ENCODE measurements at regions not wholly inside any gene's neighbourhood (a gene's known extent, or its start where the extent isn't known, plus 50 kb on each side); places are given as distances from the start of the nearest gene placed in this dataset.
A peak's percentile ranks its signal among the peaks of the same experiment; 100 is the strongest.

- no peaks in the 10 kb centered on the region for H3K36me3 Mint-ChIP-seq
- H3K4me3 Mint-ChIP-seq = no peak overlapping the region
- TF ChIP-seq CTCF (conservative IDR thresholded peaks at IDR 0.05) = peak; percentile 59
- H3K9me3 Mint-ChIP-seq = no peaks in the 10 kb centered on the region
- no peaks in the 10 kb centered on the region for H3K27me3 Mint-ChIP-seq
- H3K4me1 Mint-ChIP-seq (ENCODE audit: unreplicated experiment) = peaks cover 10% of the 10 kb centered on the region
- DNase-seq (ENCODE audit: extremely low spot score, unreplicated experiment) = no peak
- no peak overlapping the region for H3K27ac Mint-ChIP-seq
Observed at GRCh38 chr5:113682497-113683136, 169.1 kb downstream of the YTHDC2 start.

GRCh38 chr5:113683211-113683610 lies 169.7 kb downstream of the YTHDC2 start:
- H3K36me3 Mint-ChIP-seq = no peaks in the 10 kb centered on the region
- H3K9me3 Mint-ChIP-seq = no peaks in the 10 kb centered on the region
- H3K27ac Mint-ChIP-seq = no peak overlapping the region
- TF ChIP-seq CTCF (conservative IDR thresholded peaks at IDR 0.05) = no peak
- H3K4me3 Mint-ChIP-seq = no peak overlapping the region
- H3K27me3 Mint-ChIP-seq = no peaks in the 10 kb centered on the region
- H3K4me1 Mint-ChIP-seq (ENCODE audit: unreplicated experiment) = peaks cover 10% of the 10 kb centered on the region
- no peak for DNase-seq (ENCODE audit: extremely low spot score, unreplicated experiment)

- no peaks in the 10 kb centered on the region for H3K36me3 Mint-ChIP-seq
- H3K4me1 Mint-ChIP-seq (ENCODE audit: unreplicated experiment) = no peaks in the 10 kb centered on the region
- no peaks in the 10 kb centered on the region for H3K9me3 Mint-ChIP-seq
- no peak overlapping the region for H3K27ac Mint-ChIP-seq
- no peak for DNase-seq (ENCODE audit: extremely low spot score, unreplicated experiment)
- TF ChIP-seq CTCF (conservative IDR thresholded peaks at IDR 0.05) = no peak
- H3K27me3 Mint-ChIP-seq = peaks cover 2% of the 10 kb centered on the region
- H3K4me3 Mint-ChIP-seq = no peak overlapping the region
Observed at GRCh38 chr5:113686599-113686998, 173.1 kb downstream of the YTHDC2 start.

GRCh38 chr5:113689647-113690046 lies 176.2 kb downstream of the YTHDC2 start:
- Mint-ChIP-seq H3K27ac (no peak overlapping the region), H3K4me1 (ENCODE audit: unreplicated experiment) (peaks cover 13% of the 10 kb centered on the region), H3K27me3 (peaks cover 18% of the 10 kb centered on the region), H3K4me3 (no peak overlapping the region), H3K9me3 (no peaks in the 10 kb centered on the region), H3K36me3 (no peaks in the 10 kb centered on the region)
- DNase-seq (ENCODE audit: extremely low spot score, unreplicated experiment) = no peak
- no peak for TF ChIP-seq CTCF (conservative IDR thresholded peaks at IDR 0.05)

- peaks cover 19% of the 10 kb centered on the region for H3K4me1 Mint-ChIP-seq (ENCODE audit: unreplicated experiment)
- TF ChIP-seq CTCF (conservative IDR thresholded peaks at IDR 0.05) = no peak
- peak overlapping the region; percentile 42 for H3K4me3 Mint-ChIP-seq
Observed at GRCh38 chr5:113692466-113692865, 179.0 kb downstream of the YTHDC2 start.

More at GRCh38 chr5:113692466-113692865, 179.0 kb downstream of the YTHDC2 start:
- Mint-ChIP-seq H3K36me3 (no peaks in the 10 kb centered on the region), H3K27ac (no peak overlapping the region), H3K9me3 (peaks cover 11% of the 10 kb centered on the region), H3K27me3 (peaks cover 20% of the 10 kb centered on the region)
- DNase-seq (ENCODE audit: extremely low spot score, unreplicated experiment) = no peak
